ENCODE measurements at regions not wholly inside any gene's neighbourhood (a gene's known extent, or its start where the extent isn't known, plus 50 kb on each side); places are given as distances from the start of the nearest gene placed in this dataset.

DNA sequence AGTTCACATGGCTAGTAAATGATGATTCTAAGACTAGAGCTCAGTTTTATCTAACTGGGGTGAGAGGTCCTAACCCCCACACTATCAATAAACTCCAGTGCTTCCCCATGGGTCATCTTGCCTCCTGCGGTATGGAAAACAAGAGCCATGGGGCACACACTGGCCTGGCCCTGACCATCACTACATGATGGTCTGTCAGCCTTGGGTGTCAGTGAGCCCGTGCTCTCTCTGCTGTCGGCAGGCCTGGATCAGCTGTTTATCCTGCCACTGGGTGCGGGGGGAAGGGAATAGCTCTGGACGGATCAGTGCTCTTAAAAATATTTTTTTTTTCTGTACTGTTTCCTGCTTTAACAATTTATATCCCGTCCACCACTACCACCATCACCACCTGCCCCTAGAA is 255.0 kb upstream of the ADGRL2 start:
- H3K9me3 Mint-ChIP-seq, result no peaks in the 10 kb centered on the region
- no peak for ATAC-seq (ENCODE audit: low read depth)
- CTCF ChIA-PET, result no interaction called here
- no peaks in the 10 kb centered on the region for H3K27me3 Mint-ChIP-seq
- no peak overlapping the region for H3K4me3 Mint-ChIP-seq
- DNase-seq, result no peak
- H3K36me3 Mint-ChIP-seq (ENCODE audit: low read depth), result no peaks in the 10 kb centered on the region
- POLR2A ChIA-PET, result no interaction called here
- no peaks in the 10 kb centered on the region for H3K4me1 Mint-ChIP-seq
- intact Hi-C loops (cut with micrococcal nuclease), result no loop called here
- TF ChIP-seq CTCF (IDR thresholded peaks at IDR 0.05), result no peak
- no peak overlapping the region for H3K27ac Mint-ChIP-seq

GRCh38 chr1:81543764-81544163 is 257.0 kb upstream of the ADGRL2 start:
- ChIA-PET CTCF (no interaction called here), POLR2A (no interaction called here)
- no peak for TF ChIP-seq CTCF (IDR thresholded peaks at IDR 0.05)
- Mint-ChIP-seq H3K27ac (no peak overlapping the region), H3K36me3 (ENCODE audit: low read depth) (no peaks in the 10 kb centered on the region), H3K9me3 (no peaks in the 10 kb centered on the region), H3K27me3 (no peaks in the 10 kb centered on the region), H3K4me3 (no peak overlapping the region), H3K4me1 (no peaks in the 10 kb centered on the region)
- DNase-seq, result no peak
- ATAC-seq (ENCODE audit: low read depth), result no peak
- intact Hi-C loops (cut with micrococcal nuclease), result no loop called here

GRCh38 chr1:81542196-81542595 is 258.5 kb upstream of the ADGRL2 start:
- no peak for ATAC-seq (ENCODE audit: low read depth)
- no peak for TF ChIP-seq CTCF (IDR thresholded peaks at IDR 0.05)
- no peak for DNase-seq
- POLR2A ChIA-PET, result no interaction called here
- intact Hi-C loops (cut with micrococcal nuclease), result no loop called here
- no peaks in the 10 kb centered on the region for H3K9me3 Mint-ChIP-seq
- no peak overlapping the region for H3K4me3 Mint-ChIP-seq
- no peaks in the 10 kb centered on the region for H3K36me3 Mint-ChIP-seq (ENCODE audit: low read depth)
- H3K27ac Mint-ChIP-seq, result no peak overlapping the region
- H3K4me1 Mint-ChIP-seq, result no peaks in the 10 kb centered on the region
- no peaks in the 10 kb centered on the region for H3K27me3 Mint-ChIP-seq
- CTCF ChIA-PET, result no interaction called here

DNA sequence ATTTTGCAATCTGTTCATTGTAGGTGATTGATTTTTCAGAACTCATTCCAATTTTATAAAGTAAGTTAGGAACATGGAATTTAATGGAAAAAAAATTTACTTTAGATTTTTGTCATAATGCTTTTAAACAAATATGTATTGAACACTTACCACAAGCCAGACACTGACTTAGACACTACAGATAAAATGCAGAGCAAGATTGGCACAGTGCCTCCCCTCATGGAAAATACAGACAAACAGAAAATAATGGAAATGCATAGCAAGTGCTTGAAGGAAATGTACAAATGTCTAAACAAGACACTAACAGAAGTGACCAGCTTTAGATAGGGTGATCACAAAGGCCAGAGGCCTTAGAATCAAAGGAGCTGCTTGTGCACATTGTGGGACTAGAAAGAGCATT is 260.5 kb upstream of the ADGRL2 start:
- no peaks in the 10 kb centered on the region for H3K27me3 Mint-ChIP-seq
- no peaks in the 10 kb centered on the region for H3K9me3 Mint-ChIP-seq
- H3K27ac Mint-ChIP-seq, result no peak overlapping the region
- H3K36me3 Mint-ChIP-seq (ENCODE audit: low read depth), result no peaks in the 10 kb centered on the region
- intact Hi-C loops (cut with micrococcal nuclease), result no loop called here
- H3K4me3 Mint-ChIP-seq, result no peak overlapping the region
- TF ChIP-seq CTCF (IDR thresholded peaks at IDR 0.05), result no peak
- H3K4me1 Mint-ChIP-seq, result no peaks in the 10 kb centered on the region
- ATAC-seq (ENCODE audit: low read depth) (no peak), DNase-seq (no peak)
- ChIA-PET CTCF (no interaction called here), POLR2A (no interaction called here)

DNA sequence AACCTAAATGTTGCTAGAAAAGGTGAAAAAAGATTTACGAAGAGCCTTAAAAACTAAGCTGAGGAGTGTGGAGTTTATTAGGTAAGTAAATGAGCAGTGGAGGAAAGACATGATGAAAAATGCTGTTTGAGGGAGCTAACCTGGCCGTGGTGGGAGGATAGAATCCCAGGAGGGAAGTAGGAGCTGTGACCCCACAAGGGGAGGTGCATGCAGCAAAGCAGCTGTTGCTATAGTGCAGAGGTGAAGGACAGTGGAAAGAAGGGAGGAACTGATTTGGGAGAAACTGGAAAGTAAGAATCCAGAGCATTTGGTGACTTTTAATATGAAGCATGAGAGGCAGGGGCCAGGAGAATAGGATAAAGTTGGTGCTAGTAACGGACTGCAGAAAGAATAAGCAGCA is 271.7 kb upstream of the ADGRL2 start:
- H3K4me1 Mint-ChIP-seq, result no peaks in the 10 kb centered on the region
- no peaks in the 10 kb centered on the region for H3K36me3 Mint-ChIP-seq (ENCODE audit: low read depth)
- intact Hi-C loops (cut with micrococcal nuclease), result no loop called here
- DNase-seq (no peak), ATAC-seq (ENCODE audit: low read depth) (no peak)
- no peak for TF ChIP-seq CTCF (IDR thresholded peaks at IDR 0.05)
- ChIA-PET POLR2A (no interaction called here), CTCF (no interaction called here)
- no peaks in the 10 kb centered on the region for H3K27me3 Mint-ChIP-seq
- no peak overlapping the region for H3K27ac Mint-ChIP-seq
- H3K4me3 Mint-ChIP-seq, result no peak overlapping the region
- no peaks in the 10 kb centered on the region for H3K9me3 Mint-ChIP-seq
